ENCODE measurements at regions not wholly inside any gene's neighbourhood (a gene's known extent, or its start where the extent isn't known, plus 50 kb on each side); places are given as distances from the start of the nearest gene placed in this dataset.
"Not testable (repeated sequence)": the region's sequence is repeated elsewhere in the genome, so short reads cannot be mapped to it uniquely, and the experiment has no call there.

GRCh38 chr16:21520134-21521047 is 79.0 kb upstream of the METTL9 start (continued):
- TF ChIP-seq SAFB (IDR thresholded peaks at IDR 0.05; ENCODE audit: borderline replicate concordance, low read depth, low read length) (peak; percentile 55; the same call in 1 of the 2 replicates), TFAP4 (CRISPR knock-in tag; IDR thresholded peaks at IDR 0.05; ENCODE audit: borderline replicate concordance) (peak; percentile 50; the same call in 1 of the 2 replicates), HMGN3 (IDR thresholded peaks at IDR 0.05; ENCODE audit: borderline replicate concordance, extremely low read depth, insufficient read length, low read depth, low read length) (peak; percentile 64), E2F6 (IDR thresholded peaks at IDR 0.05; ENCODE audit: borderline replicate concordance in 1 of 2, extremely low read depth in 1 of 2, insufficient read depth in 1 of 2, insufficient read length in 1 of 2, low read depth in 1 of 2, low read length in 1 of 2, poor library complexity in 1 of 2, severe bottlenecking in 1 of 2) (peak; percentile 92 to 98), TEAD4 (CRISPR knock-in tag; IDR thresholded peaks at IDR 0.05; ENCODE audit: borderline replicate concordance) (0 out of 2 replicates have a peak, but pooled peaks have one; percentile 76), ZNF644 (tag; IDR thresholded peaks at IDR 0.05; ENCODE audit: low read depth) (peak; percentile 84; the same call in 1 of the 2 replicates), GATAD2A (IDR thresholded peaks at IDR 0.05) (peak; percentile 49; the same call in 1 of the 2 replicates), MLX (CRISPR knock-in tag; conservative IDR thresholded peaks at IDR 0.05) (0 out of 4 replicates have a peak, but pooled peaks of 1 of the 2 experiments have one; percentile 38), FOXP1 (CRISPR knock-in tag; IDR thresholded peaks at IDR 0.05) (peak; percentile 82), ZNF584 (CRISPR knock-in tag; IDR thresholded peaks at IDR 0.05; ENCODE audit: low read depth) (peak; percentile 80; the same call in 1 of the 2 replicates), DMBX1 (CRISPR knock-in tag; IDR thresholded peaks at IDR 0.05; ENCODE audit: borderline replicate concordance) (peak; percentile 94), MAZ (CRISPR knock-in tag; conservative IDR thresholded peaks at IDR 0.05 in 1 of 2, IDR thresholded peaks at IDR 0.05 in 1 of 2) (peak; percentile 85 to 89), ZKSCAN8 (CRISPR knock-in tag; IDR thresholded peaks at IDR 0.05) (peak; percentile 58; the same call in 1 of the 2 replicates), EGR1 (conservative IDR thresholded peaks at IDR 0.05) (peak; percentile 28), POLR2AphosphoS5 (IDR thresholded peaks at IDR 0.05; ENCODE audit: control insufficient read depth, insufficient read depth, low read depth, low read length) (peak; percentile 15; the same call in 1 of the 2 replicates), ZNF76 (CRISPR knock-in tag; IDR thresholded peaks at IDR 0.05; ENCODE audit: borderline replicate concordance) (peak; percentile 87; the same call in 1 of the 2 replicates), RBFOX2 (IDR thresholded peaks at IDR 0.05; ENCODE audit: low read depth, low read length) (peak; percentile 79)
- not testable (repeated sequence) for TF ChIP-seq TEAD4 (IDR thresholded peaks at IDR 0.05; ENCODE audit: low read length)
